Hepatocyte (in vitro differentiated cells): ENCODE measurements at regions not wholly inside any gene's neighbourhood (a gene's known extent, or its start where the extent isn't known, plus 50 kb on each side); places are given as distances from the start of the nearest gene placed in this dataset.
A peak's percentile ranks its signal among the peaks of the same experiment; 100 is the strongest.

ENCODE experiments used
- DNase-seq: peaks from one replicate; pipeline ENCODE4 v3.0.0-alpha.2; 2016; ENCODE audit warnings: low spot score
- H2AFZ ChIP-seq: fragments of 200-600 bp; sonication (generic); 2 replicates; pipeline ENCODE4 v1.6.0; 2016; ENCODE audit warnings: antibody characterized with exemption, mild to moderate bottlenecking
- H3K27ac ChIP-seq: fragments of 200-600 bp; sonication (generic); 2 replicates; pipeline ENCODE4 v1.5.1; 2016; ENCODE audit warnings: mild to moderate bottlenecking
- H3K27me3 ChIP-seq: fragments of 200-600 bp; sonication (generic); 2 replicates; pipeline ENCODE4 v1.6.1; 2016
- H3K36me3 ChIP-seq: fragments of 200-600 bp; sonication (generic); replicated peaks from 2 replicates; pipeline ENCODE4 v1.5.1; 2016; ENCODE audit warnings: low read depth; ENCODE audit not compliant: insufficient read depth
- H3K4me1 ChIP-seq: fragments of 200-600 bp; sonication (generic); 2 replicates; pipeline ENCODE4 v1.5.1; 2016; ENCODE audit warnings: mild to moderate bottlenecking, moderate library complexity; ENCODE audit not compliant: insufficient read depth
- H3K4me2 ChIP-seq: fragments of 200-600 bp; sonication (generic); 2 replicates; pipeline ENCODE4 v1.6.0; 2016
- H3K4me3 ChIP-seq: fragments of 200-600 bp; sonication (generic); 2 replicates; pipeline ENCODE4 v1.5.1; 2016; ENCODE audit warnings: mild to moderate bottlenecking
- H3K79me2 ChIP-seq: fragments of 200-600 bp; sonication (generic); 2 replicates; pipeline ENCODE4 v1.6.0; 2017; ENCODE audit warnings: mild to moderate bottlenecking
- H3K9me2 ChIP-seq: fragments of 200-600 bp; sonication (generic); replicated peaks from 2 replicates; pipeline ENCODE4 v1.6.0; 2017; ENCODE audit warnings: mild to moderate bottlenecking; ENCODE audit not compliant: insufficient read depth
- H3K9me3 ChIP-seq: fragments of 200-600 bp; sonication (generic); 2 replicates; pipeline ENCODE4 v1.5.1; 2016; ENCODE audit warnings: low read depth, mild to moderate bottlenecking
- H4K20me1 ChIP-seq: fragments of 200-600 bp; sonication (generic); 2 replicates; pipeline ENCODE4 v1.6.0; 2016; ENCODE audit warnings: mild to moderate bottlenecking; ENCODE audit not compliant: insufficient read depth, poor library complexity, severe bottlenecking
- EZH2 ChIP-seq: fragments of 200-600 bp; sonication (generic); IDR thresholded peaks from 2 replicates; pipeline ENCODE4 v1.6.1; 2016; ENCODE audit warnings: antibody characterized with exemption, mild to moderate bottlenecking, borderline replicate concordance
- EZH2phosphoT487 ChIP-seq: fragments of 200-600 bp; sonication (generic); IDR thresholded peaks from one replicate; pipeline ENCODE4 v1.6.1; 2018; ENCODE audit warnings: antibody characterized with exemption, mild to moderate bottlenecking, low read depth, moderate library complexity; ENCODE audit not compliant: unreplicated experiment, severe bottlenecking
- WGBS: methylation state at CpG from one replicate; pipeline ENCODE4 v1.1.6; 2016; ENCODE audit warnings: low lambda C conversion rate; ENCODE audit errors: missing lambda C conversion rate; 5-methylcytosine and 5-hydroxymethylcytosine counted together
- TF ChIP-seq, protein P1 (sequence below): fragments of 200-600 bp; sonication (generic); IDR thresholded peaks from 2 replicates; pipeline ENCODE4 v1.5.1; 2016; ENCODE audit warnings: antibody characterized with exemption, mild to moderate bottlenecking; ENCODE audit not compliant: poor library complexity

GRCh38 chr3:177525414-177525813 lies 328.1 kb upstream of the TBL1XR1 start:
- H3K27ac ChIP-seq, result no peak overlapping the region
- peaks cover 5% of the 10 kb centered on the region for H3K4me1 ChIP-seq

GRCh38 chr3:177525987-177526712 lies 328.9 kb upstream of the TBL1XR1 start:
- no peaks in the 10 kb centered on the region for H3K36me3 ChIP-seq
- H3K4me3 ChIP-seq, result no peak overlapping the region
- WGBS, result 76% methylated on average over 9 of the region's 9 CpGs
- H3K27me3 ChIP-seq, result no peaks in the 10 kb centered on the region
- H3K4me1 ChIP-seq, result peaks cover 5% of the 10 kb centered on the region
- DNase-seq, result no peak
- H3K9me3 ChIP-seq, result no peaks in the 10 kb centered on the region
- peak overlapping the region; percentile 10 for H3K27ac ChIP-seq
- no peaks in the 10 kb centered on the region for H3K9me2 ChIP-seq
- no peaks in the 10 kb centered on the region for H4K20me1 ChIP-seq
- no peaks in the 10 kb centered on the region for H3K79me2 ChIP-seq
- H3K4me2 ChIP-seq, result no peak overlapping the region
- no peak overlapping the region for H2AFZ ChIP-seq
- TF ChIP-seq EZH2 (no peak), EZH2phosphoT487 (no peak)
- TF ChIP-seq, protein P1, sequence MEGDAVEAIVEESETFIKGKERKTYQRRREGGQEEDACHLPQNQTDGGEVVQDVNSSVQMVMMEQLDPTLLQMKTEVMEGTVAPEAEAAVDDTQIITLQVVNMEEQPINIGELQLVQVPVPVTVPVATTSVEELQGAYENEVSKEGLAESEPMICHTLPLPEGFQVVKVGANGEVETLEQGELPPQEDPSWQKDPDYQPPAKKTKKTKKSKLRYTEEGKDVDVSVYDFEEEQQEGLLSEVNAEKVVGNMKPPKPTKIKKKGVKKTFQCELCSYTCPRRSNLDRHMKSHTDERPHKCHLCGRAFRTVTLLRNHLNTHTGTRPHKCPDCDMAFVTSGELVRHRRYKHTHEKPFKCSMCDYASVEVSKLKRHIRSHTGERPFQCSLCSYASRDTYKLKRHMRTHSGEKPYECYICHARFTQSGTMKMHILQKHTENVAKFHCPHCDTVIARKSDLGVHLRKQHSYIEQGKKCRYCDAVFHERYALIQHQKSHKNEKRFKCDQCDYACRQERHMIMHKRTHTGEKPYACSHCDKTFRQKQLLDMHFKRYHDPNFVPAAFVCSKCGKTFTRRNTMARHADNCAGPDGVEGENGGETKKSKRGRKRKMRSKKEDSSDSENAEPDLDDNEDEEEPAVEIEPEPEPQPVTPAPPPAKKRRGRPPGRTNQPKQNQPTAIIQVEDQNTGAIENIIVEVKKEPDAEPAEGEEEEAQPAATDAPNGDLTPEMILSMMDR, result no peak

More at GRCh38 chr3:177525414-177525813, 328.1 kb upstream of the TBL1XR1 start:
- no peaks in the 10 kb centered on the region for H4K20me1 ChIP-seq
- no peak overlapping the region for H3K4me3 ChIP-seq
- 96% methylated on average over 1 of the region's 1 CpG for WGBS
- H3K27me3 ChIP-seq, result no peaks in the 10 kb centered on the region
- H3K79me2 ChIP-seq, result no peaks in the 10 kb centered on the region
- TF ChIP-seq, protein P1, result no peak
- TF ChIP-seq EZH2phosphoT487, result no peak
- TF ChIP-seq EZH2, result no peak
- H3K4me2 ChIP-seq, result no peak overlapping the region
- H3K9me2 ChIP-seq, result no peaks in the 10 kb centered on the region
- DNase-seq, result no peak
- no peaks in the 10 kb centered on the region for H3K36me3 ChIP-seq
- H3K9me3 ChIP-seq, result no peaks in the 10 kb centered on the region
- H2AFZ ChIP-seq, result no peak overlapping the region

- 62% methylated on average over 7 of the region's 7 CpGs for WGBS
Measured at GRCh38 chr3:177527182-177527581, 329.9 kb upstream of the TBL1XR1 start.

More at GRCh38 chr3:177527182-177527581, 329.9 kb upstream of the TBL1XR1 start:
- H3K27me3 ChIP-seq, result no peaks in the 10 kb centered on the region
- H3K4me3 ChIP-seq, result no peak overlapping the region
- H3K36me3 ChIP-seq, result no peaks in the 10 kb centered on the region
- no peak overlapping the region for H3K4me2 ChIP-seq
- no peaks in the 10 kb centered on the region for H4K20me1 ChIP-seq
- no peaks in the 10 kb centered on the region for H3K4me1 ChIP-seq
- TF ChIP-seq, protein P1, result no peak
- no peak for TF ChIP-seq EZH2phosphoT487
- no peak for TF ChIP-seq EZH2
- peak overlapping the region; percentile 18 for H3K27ac ChIP-seq
- H2AFZ ChIP-seq, result no peak overlapping the region
- DNase-seq, result no peak
- no peaks in the 10 kb centered on the region for H3K9me2 ChIP-seq
- no peaks in the 10 kb centered on the region for H3K79me2 ChIP-seq
- H3K9me3 ChIP-seq, result no peaks in the 10 kb centered on the region
